Endothelial cell of umbilical vein (primary cell): ENCODE measurements at regions not wholly inside any gene's neighbourhood (a gene's known extent, or its start where the extent isn't known, plus 50 kb on each side); places are given as distances from the start of the nearest gene placed in this dataset.

Experiments
- BruUV-seq: library from RNA; stranded (reverse); fragments of 400-500 nt; replicated peaks from 2 replicates; lab custom pipeline; 2021; lab: Mats Ljungman, UMichigan
- CTCF ChIA-PET: fragments of 300-600, 350-600 bp; sonication (Branson Sonifier 250); formaldehyde crosslinking; loops from one replicate; lab custom pipeline; 2021; ENCODE audit warnings: antibody characterized with exemption, inconsistent platforms; lab: Charles Lee
- POLR2A ChIA-PET: fragments of 300-600, 350-600 bp; sonication (Branson Sonifier 250); formaldehyde crosslinking; loops from one replicate; lab custom pipeline; 2021; ENCODE audit warnings: antibody characterized with exemption, inconsistent platforms; lab: Charles Lee
- DNase-seq: peaks from one replicate; pipeline ENCODE4 v3.0.0-alpha.2; 2011; ENCODE audit warnings: low read depth, low spot score
- FAIRE-seq: peaks from 2 replicates; lab custom pipeline; 2011; peaks lifted over from hg19 to GRCh38; lab: Jason Lieb, UNC
- H2AFZ ChIP-seq: 2 replicates; pipeline ENCODE4 v1.6.0; 2012; ENCODE audit warnings: low read depth, low read length, control low read depth, inconsistent platforms
- H3K27ac ChIP-seq: 2 replicates; pipeline ENCODE4 v1.5.1; 2011; ENCODE audit warnings: low read depth, mild to moderate bottlenecking, control low read depth, low read length, moderate library complexity; ENCODE audit not compliant: insufficient read depth
- H3K27me3 ChIP-seq, 2 experiments: 2 replicates each; pipeline versions ENCODE4 v1.6.0 to v1.6.1; 2011; ENCODE audit warnings: low read length in 2 of 2, mixed read lengths in 1 of 2; ENCODE audit not compliant: control insufficient read depth in 2 of 2, insufficient read depth in 2 of 2
- H3K36me3 ChIP-seq, 2 experiments: 2 replicates in 1 of 2; 3 replicates in 1 of 2; pipeline ENCODE4 v1.5.1; 2011; ENCODE audit warnings: low read length in 2 of 2, mild to moderate bottlenecking in 1 of 2, moderate library complexity in 1 of 2; ENCODE audit not compliant: control insufficient read depth in 2 of 2, insufficient read depth in 2 of 2; ENCODE audit errors: extremely low read depth in 1 of 2
- H3K4me1 ChIP-seq: 3 replicates; pipeline ENCODE4 v1.5.1; 2011; ENCODE audit warnings: mild to moderate bottlenecking, low read length; ENCODE audit not compliant: control insufficient read depth, insufficient read depth; ENCODE audit errors: extremely low read depth
- H3K4me2 ChIP-seq: 2 replicates; pipeline ENCODE4 v1.6.1; 2011; ENCODE audit warnings: low read length, control low read depth, mixed read lengths; ENCODE audit not compliant: insufficient read depth
- H3K4me3 ChIP-seq, 3 experiments: fragments of 200-600 bp in 1 of 3; sonication (generic), shearing (Covaris generic) in 1 of 3; replicated peaks in 1 of 3; 2 replicates each; pipeline ENCODE4 v1.5.1; 2011 to 2016; ENCODE audit warnings: control low read depth in 3 of 3, low read length in 3 of 3, mild to moderate bottlenecking in 2 of 3, inconsistent platforms in 1 of 3, low read depth in 1 of 3, moderate library complexity in 1 of 3; ENCODE audit not compliant: insufficient read depth in 1 of 3
- H3K79me2 ChIP-seq: 2 replicates; pipeline ENCODE4 v1.6.0; 2012; ENCODE audit warnings: low read length, inconsistent platforms; ENCODE audit not compliant: control insufficient read depth, insufficient read depth
- H3K9ac ChIP-seq: replicated peaks from 2 replicates; pipeline ENCODE3; 2011; ENCODE audit warnings: low read length, control low read depth; ENCODE audit not compliant: insufficient read depth; ENCODE audit errors: extremely low read depth
- H3K9me1 ChIP-seq: replicated peaks from 3 replicates; pipeline ENCODE4 v1.6.0; 2011; ENCODE audit warnings: mild to moderate bottlenecking, low read length; ENCODE audit not compliant: control insufficient read depth, insufficient read depth; ENCODE audit errors: extremely low read depth
- H3K9me3 ChIP-seq: replicated peaks from 2 replicates; pipeline ENCODE4 v1.5.1; 2012; ENCODE audit warnings: low read length, inconsistent platforms; ENCODE audit not compliant: control insufficient read depth, insufficient read depth
- H4K20me1 ChIP-seq: replicated peaks from 2 replicates; pipeline ENCODE3; 2011; ENCODE audit warnings: mild to moderate bottlenecking, low read length; ENCODE audit not compliant: control insufficient read depth, insufficient read depth; ENCODE audit errors: extremely low read depth
- EZH2 ChIP-seq: IDR thresholded peaks from 2 replicates; pipeline ENCODE4 v1.6.1; 2012; ENCODE audit warnings: borderline replicate concordance, low read depth, mild to moderate bottlenecking, moderate library complexity, low read length, inconsistent platforms; ENCODE audit not compliant: severe bottlenecking
- GATA2 ChIP-seq: IDR thresholded peaks from 2 replicates; pipeline ENCODE4 v1.7.0; 2011; ENCODE audit warnings: low read depth, mild to moderate bottlenecking, moderate library complexity, mixed read lengths, low read length; ENCODE audit not compliant: insufficient read length, insufficient read depth
- JUN ChIP-seq: IDR thresholded peaks from 2 replicates; pipeline ENCODE4 v1.6.1; 2011; ENCODE audit warnings: borderline replicate concordance, low read depth; ENCODE audit not compliant: insufficient read length, insufficient read depth
- MYC ChIP-seq: IDR thresholded peaks from one replicate; pipeline ENCODE4 v1.6.1; 2011; ENCODE audit warnings: mild to moderate bottlenecking, low read depth, low read length
- POLR2A ChIP-seq: IDR thresholded peaks from 2 replicates; pipeline ENCODE4 v1.6.1; 2012; ENCODE audit warnings: low read depth, mild to moderate bottlenecking, control low read depth, low read length
- dilution Hi-C: fragments of 300-500 bp; cut with MboI; formaldehyde crosslinking; loops from one replicate; pipeline ENCODE4 v1.15.0; 2019; ENCODE audit warnings: low sequenced_read_pairs; ENCODE audit not compliant: extremely low pct_ligation_motif_present
- intact Hi-C: fragments of 100-400 bp; cut with micrococcal nuclease; formaldehyde crosslinking; loops from one replicate; pipeline ENCODE4 v1.10.0; 2022
- TF ChIP-seq, protein P1 (sequence below): IDR thresholded peaks from 2 replicates; pipeline ENCODE4 v1.6.1; 2011; ENCODE audit not compliant: insufficient read depth, insufficient read length
- TF ChIP-seq, protein P2 (sequence below), 2 donors: IDR thresholded peaks; 1 replicate in 1 of 2; 2 replicates in 1 of 2; pipeline ENCODE4 v1.5.1; 2011; ENCODE audit warnings: low read length in 2 of 2, mild to moderate bottlenecking in 2 of 2, moderate library complexity in 2 of 2, control low read depth in 1 of 2, inconsistent platforms in 1 of 2, low read depth in 1 of 2; ENCODE audit not compliant: insufficient read depth in 1 of 2; ENCODE audit errors: extremely low read depth in 1 of 2

DNA sequence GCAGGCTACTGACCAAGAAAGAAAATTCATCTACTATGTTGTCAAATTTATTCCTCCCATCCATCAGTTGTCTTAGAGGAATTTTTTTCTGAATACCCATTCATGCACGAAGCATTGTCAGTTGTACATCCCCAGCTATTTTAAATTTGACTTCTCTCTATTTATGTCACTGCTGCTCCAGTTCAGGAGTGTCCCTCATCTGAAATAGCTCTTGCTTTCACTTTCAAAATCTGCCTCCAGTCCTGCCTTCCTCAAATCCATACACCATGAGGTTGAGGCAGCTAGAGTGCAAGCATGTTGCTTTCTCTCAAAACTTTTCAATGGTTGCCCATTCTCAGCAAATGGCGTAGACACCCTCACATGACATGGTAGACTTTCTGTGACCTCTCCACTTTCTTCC, 335.4 kb upstream of the CDH2 start:
- H3K27ac ChIP-seq, result no peak overlapping the region
- DNase-seq (no peak), FAIRE-seq (no peak)
- no peaks in the 10 kb centered on the region for H3K4me1 ChIP-seq
- no peak overlapping the region for H3K4me3 ChIP-seq
- no peak for TF ChIP-seq MYC
- TF ChIP-seq POLR2A, result no peak
- TF ChIP-seq EZH2, result no peak
- TF ChIP-seq, protein P1, sequence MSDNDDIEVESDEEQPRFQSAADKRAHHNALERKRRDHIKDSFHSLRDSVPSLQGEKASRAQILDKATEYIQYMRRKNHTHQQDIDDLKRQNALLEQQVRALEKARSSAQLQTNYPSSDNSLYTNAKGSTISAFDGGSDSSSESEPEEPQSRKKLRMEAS, result no peak
- TF ChIP-seq GATA2, result no peak
- TF ChIP-seq, protein P2, sequence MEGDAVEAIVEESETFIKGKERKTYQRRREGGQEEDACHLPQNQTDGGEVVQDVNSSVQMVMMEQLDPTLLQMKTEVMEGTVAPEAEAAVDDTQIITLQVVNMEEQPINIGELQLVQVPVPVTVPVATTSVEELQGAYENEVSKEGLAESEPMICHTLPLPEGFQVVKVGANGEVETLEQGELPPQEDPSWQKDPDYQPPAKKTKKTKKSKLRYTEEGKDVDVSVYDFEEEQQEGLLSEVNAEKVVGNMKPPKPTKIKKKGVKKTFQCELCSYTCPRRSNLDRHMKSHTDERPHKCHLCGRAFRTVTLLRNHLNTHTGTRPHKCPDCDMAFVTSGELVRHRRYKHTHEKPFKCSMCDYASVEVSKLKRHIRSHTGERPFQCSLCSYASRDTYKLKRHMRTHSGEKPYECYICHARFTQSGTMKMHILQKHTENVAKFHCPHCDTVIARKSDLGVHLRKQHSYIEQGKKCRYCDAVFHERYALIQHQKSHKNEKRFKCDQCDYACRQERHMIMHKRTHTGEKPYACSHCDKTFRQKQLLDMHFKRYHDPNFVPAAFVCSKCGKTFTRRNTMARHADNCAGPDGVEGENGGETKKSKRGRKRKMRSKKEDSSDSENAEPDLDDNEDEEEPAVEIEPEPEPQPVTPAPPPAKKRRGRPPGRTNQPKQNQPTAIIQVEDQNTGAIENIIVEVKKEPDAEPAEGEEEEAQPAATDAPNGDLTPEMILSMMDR (IDR thresholded peaks at IDR 0.05; ENCODE audit: extremely low read depth in 1 of 2, insufficient read depth in 1 of 2, low read depth in 1 of 2, low read length in 2 of 2), result no peak
- no peak for TF ChIP-seq JUN
- ChIA-PET CTCF (interaction anchor here (1.0 to 1.7 kb wide), 2 partner anchors 10 to 17 kb away, joined by 3 to 6 read pairs; no protein-coding TSS in a partner anchor), POLR2A (no interaction called here)
- no peak overlapping the region for H3K4me2 ChIP-seq
- H4K20me1 ChIP-seq, result no peaks in the 10 kb centered on the region
- H3K9me1 ChIP-seq, result no peaks in the 10 kb centered on the region
- H3K9ac ChIP-seq, result no peak overlapping the region
- no peaks in the 10 kb centered on the region for H3K9me3 ChIP-seq
- H3K36me3 ChIP-seq, result no peaks in the 10 kb centered on the region
- dilution Hi-C loops, result no loop called here
- H3K79me2 ChIP-seq, result no peaks in the 10 kb centered on the region
- no TSS peak for BruUV-seq
- H2AFZ ChIP-seq, result peak overlapping the region; percentile 73
- H3K27me3 ChIP-seq, result peaks cover 0 to 1% of the 10 kb centered on the region in 2 experiments
- intact Hi-C loops, result no loop called here
